Cardiac muscle cell (in vitro differentiated cells and primary cell): ENCODE measurements at regions not wholly inside any gene's neighbourhood (a gene's known extent, or its start where the extent isn't known, plus 50 kb on each side); places are given as distances from the start of the nearest gene placed in this dataset.

Experiments
- DNase-seq, 2 donors: peaks; one replicate each; pipeline versions ENCODE4 v3.0.0 to v3.0.0-alpha.2; 2010 to 2017; ENCODE audit warnings: low read depth in 1 of 2, low spot score in 1 of 2
- H3K27ac ChIP-seq: fragments of 200-600 bp; sonication (generic); 2 replicates; pipeline ENCODE4 v1.5.1; 2016
- H3K27me3 ChIP-seq: fragments of 200-600 bp; sonication (generic); 2 replicates; pipeline ENCODE4 v1.6.0; 2016; ENCODE audit warnings: control low read depth
- H3K36me3 ChIP-seq: fragments of 200-600 bp; sonication (generic); 2 replicates; pipeline ENCODE4 v1.5.1; 2016; ENCODE audit warnings: control low read depth
- H3K4me1 ChIP-seq: fragments of 200-600 bp; sonication (generic); 2 replicates; pipeline ENCODE4 v1.8.1; 2017; ENCODE audit warnings: low read depth, mild to moderate bottlenecking, mixed run types
- H3K4me3 ChIP-seq: fragments of 200-600 bp; sonication (generic); 2 replicates; pipeline ENCODE4 v1.5.1; 2016; ENCODE audit warnings: mild to moderate bottlenecking
- H3K9me3 ChIP-seq: fragments of 200-600 bp; sonication (generic); 2 replicates; pipeline ENCODE4 v1.5.1; 2017; ENCODE audit warnings: low read depth, mild to moderate bottlenecking, control low read depth
- CTCF ChIP-seq: IDR thresholded peaks from 2 replicates; pipeline ENCODE4 v1.5.1; 2012; ENCODE audit warnings: low read depth, mild to moderate bottlenecking, low read length

- Histone ChIP-seq H3K4me3 (no peak overlapping the region), H3K9me3 (no peaks in the 10 kb centered on the region), H3K36me3 (no peaks in the 10 kb centered on the region), H3K27ac (no peak overlapping the region), H3K27me3 (peaks cover 37% of the 10 kb centered on the region), H3K4me1 (no peaks in the 10 kb centered on the region)
- DNase-seq, result no peak
- no peak for TF ChIP-seq CTCF
Observed at GRCh38 chr10:117743509-117743908, 201.0 kb downstream of the EMX2 start.

GRCh38 chr10:117745301-117745700 lies 202.8 kb downstream of the EMX2 start:
- no peaks in the 10 kb centered on the region for H3K9me3 ChIP-seq
- no peak for DNase-seq
- H3K4me3 ChIP-seq, result no peak overlapping the region
- no peaks in the 10 kb centered on the region for H3K4me1 ChIP-seq
- no peaks in the 10 kb centered on the region for H3K36me3 ChIP-seq
- no peak for TF ChIP-seq CTCF
- H3K27ac ChIP-seq, result no peak overlapping the region
- H3K27me3 ChIP-seq, result peaks cover 33% of the 10 kb centered on the region

GRCh38 chr10:117746541-117747448 lies 204.2 kb downstream of the EMX2 start:
- Histone ChIP-seq H3K4me3 (no peak overlapping the region), H3K4me1 (no peaks in the 10 kb centered on the region), H3K27me3 (peaks cover 29% of the 10 kb centered on the region), H3K27ac (no peak overlapping the region), H3K36me3 (no peaks in the 10 kb centered on the region), H3K9me3 (no peaks in the 10 kb centered on the region)
- no peak for TF ChIP-seq CTCF
- DNase-seq, result no peak

GRCh38 chr10:117747636-117748035 lies 205.1 kb downstream of the EMX2 start:
- Histone ChIP-seq H3K4me3 (no peak overlapping the region), H3K4me1 (no peaks in the 10 kb centered on the region), H3K9me3 (no peaks in the 10 kb centered on the region), H3K27me3 (peaks cover 28% of the 10 kb centered on the region), H3K27ac (no peak overlapping the region), H3K36me3 (no peaks in the 10 kb centered on the region)
- DNase-seq, result no peak
- no peak for TF ChIP-seq CTCF

- no peaks in the 10 kb centered on the region for H3K4me1 ChIP-seq
- DNase-seq, result no peak
- no peaks in the 10 kb centered on the region for H3K9me3 ChIP-seq
- no peaks in the 10 kb centered on the region for H3K36me3 ChIP-seq
- H3K27ac ChIP-seq, result no peak overlapping the region
- peaks cover 27% of the 10 kb centered on the region for H3K27me3 ChIP-seq
- no peak overlapping the region for H3K4me3 ChIP-seq
- TF ChIP-seq CTCF, result no peak
Observed at GRCh38 chr10:117748058-117748457, 205.5 kb downstream of the EMX2 start.
